ENCODE measurements at regions not wholly inside any gene's neighbourhood (a gene's known extent, or its start where the extent isn't known, plus 50 kb on each side); places are given as distances from the start of the nearest gene placed in this dataset.

DNA sequence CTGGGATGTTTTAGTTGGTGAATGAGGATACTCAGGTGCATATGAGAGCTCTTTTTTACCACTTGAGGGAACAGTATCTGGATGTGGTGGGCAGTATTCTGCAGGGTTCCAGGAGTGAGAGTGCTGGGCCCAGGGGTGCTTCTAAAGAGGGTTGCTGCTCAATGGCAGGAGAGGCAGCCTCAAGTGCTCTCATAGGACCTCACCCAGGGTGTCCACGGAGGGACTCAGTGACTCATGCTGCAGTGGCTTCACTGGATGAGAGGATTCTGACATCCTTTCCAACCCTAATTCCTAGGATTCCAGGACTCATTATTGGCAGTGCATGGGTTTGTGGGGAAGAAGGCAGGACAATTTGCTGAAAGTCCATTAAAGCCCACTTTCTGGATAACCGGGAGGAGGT is 176.6 kb upstream of the FERMT1 start (continued):
- no peak for TF ChIP-seq ZNF605 (CRISPR knock-in tag; IDR thresholded peaks at IDR 0.05)
- no peak for TF ChIP-seq ZNF780A (CRISPR knock-in tag; IDR thresholded peaks at IDR 0.05)

DNA sequence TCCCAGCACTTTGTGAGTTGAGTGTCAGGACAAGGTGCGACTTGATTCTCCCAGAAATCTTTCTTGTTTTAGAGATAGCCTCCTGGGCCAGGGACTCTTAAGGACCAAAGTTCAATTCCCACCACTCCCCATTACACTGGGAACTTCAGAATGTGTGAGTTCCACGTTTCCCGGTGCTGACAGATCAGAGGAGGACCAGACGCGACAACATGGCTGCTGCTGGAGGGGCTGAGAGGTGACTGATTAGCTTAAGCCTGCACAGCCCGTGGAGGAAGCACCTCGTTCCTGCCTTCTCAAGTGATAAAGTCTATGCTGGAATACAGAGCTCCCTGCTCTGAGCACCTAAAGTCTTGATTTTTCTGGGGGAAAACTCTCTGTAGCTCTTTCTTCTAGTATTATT is 175.2 kb upstream of the FERMT1 start:
- H2AFZ ChIP-seq (ENCODE audit: low read length) = no peak overlapping the region
- no peak overlapping the region for H3K4me2 ChIP-seq (ENCODE audit: low read depth, low read length)
- no peak for TF ChIP-seq RARG (CRISPR knock-in tag; IDR thresholded peaks at IDR 0.05; ENCODE audit: low read depth)
- TF ChIP-seq MIER2 (CRISPR knock-in tag; IDR thresholded peaks at IDR 0.05) = no peak
- no peak for TF ChIP-seq ASH2L (IDR thresholded peaks at IDR 0.05; ENCODE audit: insufficient read length, low read depth, low read length)
- no peak for TF ChIP-seq ZBTB20 (CRISPR knock-in tag; IDR thresholded peaks at IDR 0.05; ENCODE audit: borderline replicate concordance, low read depth)
- no peak for TF ChIP-seq ZNF616 (CRISPR knock-in tag; IDR thresholded peaks at IDR 0.05; ENCODE audit: low read depth)
- CTCF ChIA-PET (ENCODE audit: low intra/inter-chr PET ratio, low total read pairs) = no interaction called here
- no TSS peak for BruUV-seq (replicated peaks)
- H3K36me3 ChIP-seq (replicated peaks in 1 of 2; ENCODE audit: control insufficient read depth in 1 of 2, insufficient read depth in 2 of 2, low read length in 2 of 2) = no peaks in the 10 kb centered on the region
- H3K79me2 ChIP-seq (ENCODE audit: insufficient read depth, low read length) = no peaks in the 10 kb centered on the region
- no peaks in the 10 kb centered on the region for H4K20me1 ChIP-seq (ENCODE audit: insufficient read depth, low read length)
- no peaks in the 10 kb centered on the region for H3K27me3 ChIP-seq (ENCODE audit: control insufficient read depth in 1 of 2, insufficient read depth in 2 of 2, low read length in 2 of 2)
- no peak overlapping the region for H3K27ac ChIP-seq (ENCODE audit: extremely low read length, insufficient read depth, low read length)
- in situ Hi-C loops (cut with HindIII; ENCODE audit: extremely low pct_ligation_motif_present, low pct_unique_long_range_greater_than_20kb) (no loop called here), intact Hi-C loops (cut with micrococcal nuclease; ENCODE audit: unreplicated experiment) (no loop called here)
- no peak overlapping the region for H3K4me3 ChIP-seq (replicated peaks in 1 of 3; ENCODE audit: insufficient read depth in 1 of 3, low read depth in 2 of 3, low read length in 3 of 3)
- no peaks in the 10 kb centered on the region for H3K9me3 ChIP-seq (ENCODE audit: low read length)
- 27% methylated on average over 7 of the region's 7 CpGs for WGBS (ENCODE audit: low lambda C conversion rate)
- H3K4me1 ChIP-seq (ENCODE audit: insufficient read depth, low read length) = no peaks in the 10 kb centered on the region
- H3K9ac ChIP-seq (ENCODE audit: insufficient read depth, low read depth, low read length) = no peak overlapping the region
- DNase-seq (ENCODE audit: low spot score) (no peak), FAIRE-seq (no peak), ATAC-seq (no peak)
- POLR2A ChIA-PET = no interaction called here

DNA sequence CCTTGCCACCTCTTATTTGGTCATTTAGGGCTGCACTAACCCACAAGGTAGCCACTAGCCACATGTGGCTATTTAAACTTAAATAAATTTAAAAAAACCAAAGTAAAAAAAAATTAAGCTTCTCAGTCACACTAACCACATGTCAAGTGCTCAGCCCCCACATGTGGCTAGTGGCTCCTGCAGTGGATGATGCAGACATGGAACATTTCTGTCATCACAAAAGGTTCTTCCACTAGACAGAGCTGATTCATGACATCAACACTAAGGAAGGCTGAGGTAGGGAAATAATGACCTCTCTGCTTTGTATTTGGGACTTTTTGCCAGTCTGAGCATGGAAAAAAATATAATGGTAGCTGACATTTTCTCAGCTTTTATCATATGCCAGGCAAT is 173.0 kb upstream of the FERMT1 start:
- H3K4me1 ChIP-seq (ENCODE audit: insufficient read depth, low read length) = no peaks in the 10 kb centered on the region
- no peaks in the 10 kb centered on the region for H3K9me3 ChIP-seq (ENCODE audit: low read length)
- H3K4me3 ChIP-seq (replicated peaks in 1 of 3; ENCODE audit: insufficient read depth in 1 of 3, low read depth in 2 of 3, low read length in 3 of 3) = no peak overlapping the region
- ATAC-seq (no peak), FAIRE-seq (no peak), DNase-seq (ENCODE audit: low spot score) (no peak)
- H3K27me3 ChIP-seq (ENCODE audit: control insufficient read depth in 1 of 2, insufficient read depth in 2 of 2, low read length in 2 of 2) = no peaks in the 10 kb centered on the region
- no peak overlapping the region for H3K27ac ChIP-seq (ENCODE audit: extremely low read length, insufficient read depth, low read length)
- no TSS peak for BruUV-seq (replicated peaks)
- H3K4me2 ChIP-seq (ENCODE audit: low read depth, low read length) = no peak overlapping the region
- no peak overlapping the region for H3K9ac ChIP-seq (ENCODE audit: insufficient read depth, low read depth, low read length)
- H3K36me3 ChIP-seq (replicated peaks in 1 of 2; ENCODE audit: control insufficient read depth in 1 of 2, insufficient read depth in 2 of 2, low read length in 2 of 2) = no peaks in the 10 kb centered on the region
- no peak overlapping the region for H2AFZ ChIP-seq (ENCODE audit: low read length)
- CTCF ChIA-PET (ENCODE audit: low intra/inter-chr PET ratio, low total read pairs) = no interaction called here
- POLR2A ChIA-PET = no interaction called here
- intact Hi-C loops (cut with micrococcal nuclease; ENCODE audit: unreplicated experiment) = no loop called here
- no peaks in the 10 kb centered on the region for H4K20me1 ChIP-seq (ENCODE audit: insufficient read depth, low read length)
- in situ Hi-C loops (cut with HindIII; ENCODE audit: extremely low pct_ligation_motif_present, low pct_unique_long_range_greater_than_20kb) = no loop called here
- no peaks in the 10 kb centered on the region for H3K79me2 ChIP-seq (ENCODE audit: insufficient read depth, low read length)
- TF ChIP-seq, protein P1, sequence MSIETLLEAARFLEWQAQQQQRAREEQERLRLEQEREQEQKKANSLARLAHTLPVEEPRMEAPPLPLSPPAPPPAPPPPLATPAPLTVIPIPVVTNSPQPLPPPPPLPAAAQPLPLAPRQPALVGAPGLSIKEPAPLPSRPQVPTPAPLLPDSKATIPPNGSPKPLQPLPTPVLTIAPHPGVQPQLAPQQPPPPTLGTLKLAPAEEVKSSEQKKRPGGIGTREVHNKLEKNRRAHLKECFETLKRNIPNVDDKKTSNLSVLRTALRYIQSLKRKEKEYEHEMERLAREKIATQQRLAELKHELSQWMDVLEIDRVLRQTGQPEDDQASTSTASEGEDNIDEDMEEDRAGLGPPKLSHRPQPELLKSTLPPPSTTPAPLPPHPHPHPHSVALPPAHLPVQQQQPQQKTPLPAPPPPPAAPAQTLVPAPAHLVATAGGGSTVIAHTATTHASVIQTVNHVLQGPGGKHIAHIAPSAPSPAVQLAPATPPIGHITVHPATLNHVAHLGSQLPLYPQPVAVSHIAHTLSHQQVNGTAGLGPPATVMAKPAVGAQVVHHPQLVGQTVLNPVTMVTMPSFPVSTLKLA (IDR thresholded peaks at IDR 0.05) = peak; percentile 75
- no peak for TF ChIP-seq ZKSCAN8 (CRISPR knock-in tag; IDR thresholded peaks at IDR 0.05; ENCODE audit: borderline replicate concordance)
